Neural cell (in vitro differentiated cells): ENCODE measurements at regions not wholly inside any gene's neighbourhood (a gene's known extent, or its start where the extent isn't known, plus 50 kb on each side); places are given as distances from the start of the nearest gene placed in this dataset.

ENCODE experiments used
- H2AFZ ChIP-seq: fragments of 200-600, 300-800 bp; sonication (generic), shearing (Covaris generic); 2 replicates; pipeline ENCODE4 v1.6.0; 2014; ENCODE audit warnings: low read depth, mild to moderate bottlenecking, antibody characterized with exemption, low read length, moderate library complexity
- H3F3A ChIP-seq: fragments of 200-600 bp; shearing (Covaris generic); 2 replicates; pipeline ENCODE4 v1.6.1; 2016; ENCODE audit warnings: mild to moderate bottlenecking, moderate library complexity, mixed read lengths, antibody characterized with exemption, low read length; ENCODE audit not compliant: insufficient read depth, poor library complexity, severe bottlenecking
- H3K27ac ChIP-seq: fragments of 200-600, 300-800 bp; sonication (generic), shearing (Covaris generic); 2 replicates; pipeline ENCODE4 v1.5.1; 2014; ENCODE audit warnings: mild to moderate bottlenecking, low read length, moderate library complexity
- H3K27me3 ChIP-seq: fragments of 300-800, 200-600 bp; sonication (generic), shearing (Covaris generic); 2 replicates; pipeline ENCODE4 v1.6.0; 2014; ENCODE audit warnings: mild to moderate bottlenecking, low read depth, low read length, moderate library complexity; ENCODE audit not compliant: insufficient read depth
- H3K36me3 ChIP-seq: fragments of 300-800, 200-600 bp; sonication (generic), shearing (Covaris generic); 2 replicates; pipeline ENCODE4 v1.5.1; 2014; ENCODE audit warnings: mild to moderate bottlenecking, antibody characterized with exemption, low read length, moderate library complexity; ENCODE audit not compliant: insufficient read depth
- H3K4me2 ChIP-seq: fragments of 300-800, 200-600 bp; sonication (generic), shearing (Covaris generic); 2 replicates; pipeline ENCODE4 v1.6.0; 2014; ENCODE audit warnings: mild to moderate bottlenecking, low read length
- H3K4me3 ChIP-seq: fragments of 300-800, 200-600 bp; sonication (generic), shearing (Covaris generic); 2 replicates; pipeline ENCODE4 v1.5.1; 2014; ENCODE audit warnings: mild to moderate bottlenecking, low read length, moderate library complexity
- H3K79me2 ChIP-seq: fragments of 200-600 bp; shearing (Covaris generic); replicated peaks from 2 replicates; pipeline ENCODE4 v1.6.0; 2014; ENCODE audit warnings: mild to moderate bottlenecking, low read length, moderate library complexity; ENCODE audit not compliant: insufficient read depth
- H3K9ac ChIP-seq: fragments of 300-800, 200-600 bp; sonication (generic), shearing (Covaris generic); 2 replicates; pipeline ENCODE4 v1.6.1; 2016; ENCODE audit warnings: mild to moderate bottlenecking, low read length, mixed read lengths
- H3K9me2 ChIP-seq: fragments of 200-600 bp; shearing (Covaris generic); 2 replicates; pipeline ENCODE4 v1.6.1; 2016; ENCODE audit warnings: mild to moderate bottlenecking, low read length, mixed read lengths; ENCODE audit not compliant: insufficient read depth
- H3K9me3 ChIP-seq: fragments of 200-600, 300-800 bp; sonication (generic), shearing (Covaris generic); 2 replicates; pipeline ENCODE4 v1.6.1; 2016; ENCODE audit warnings: mild to moderate bottlenecking, mixed run types, low read length, moderate library complexity, mixed read lengths
- H4K20me1 ChIP-seq: fragments of 200-600 bp; shearing (Covaris generic); 2 replicates; pipeline ENCODE4 v1.6.1; 2016; ENCODE audit warnings: mild to moderate bottlenecking, mixed run types; ENCODE audit not compliant: insufficient read depth
- CTCF ChIP-seq: fragments of 450-650 bp; IDR thresholded peaks from 2 replicates; pipeline ENCODE4 v1.5.1; 2014; ENCODE audit warnings: antibody characterized with exemption, mild to moderate bottlenecking, moderate library complexity; ENCODE audit not compliant: poor library complexity, severe bottlenecking
- EP300 ChIP-seq: fragments of 450-650 bp; conservative IDR thresholded peaks from 2 replicates; pipeline ENCODE4 v1.6.1; 2014; ENCODE audit warnings: antibody characterized with exemption, mild to moderate bottlenecking, moderate library complexity; ENCODE audit not compliant: poor library complexity, severe bottlenecking
- EZH2 ChIP-seq: fragments of 200-600, 300-800 bp; shearing (Covaris generic), sonication (generic); IDR thresholded peaks from 2 replicates; pipeline ENCODE4 v1.6.1; 2014; ENCODE audit warnings: antibody characterized with exemption, low read length, borderline replicate concordance, mild to moderate bottlenecking; ENCODE audit not compliant: insufficient read depth, poor library complexity, severe bottlenecking
- MXI1 ChIP-seq: fragments of 450-650 bp; conservative IDR thresholded peaks from 2 replicates; pipeline ENCODE4 v1.6.1; 2014; ENCODE audit warnings: antibody characterized with exemption, mild to moderate bottlenecking; ENCODE audit not compliant: poor library complexity, severe bottlenecking
- POLR2AphosphoS5 ChIP-seq: IDR thresholded peaks from 2 replicates; pipeline ENCODE4 v1.6.1; 2012
- RAD21 ChIP-seq: fragments of 450-650 bp; conservative IDR thresholded peaks from 2 replicates; pipeline ENCODE4 v1.6.1; 2014; ENCODE audit warnings: antibody characterized with exemption, mild to moderate bottlenecking, moderate library complexity
- REST ChIP-seq: IDR thresholded peaks from 2 replicates; pipeline ENCODE4 v1.6.1; 2012; ENCODE audit warnings: borderline replicate concordance
- SMC3 ChIP-seq: fragments of 450-650 bp; conservative IDR thresholded peaks from 2 replicates; pipeline ENCODE4 v1.6.1; 2014; ENCODE audit warnings: antibody characterized with exemption, mild to moderate bottlenecking, moderate library complexity; ENCODE audit not compliant: poor library complexity
- TAF1 ChIP-seq: IDR thresholded peaks from 2 replicates; pipeline ENCODE4 v1.6.1; 2012; ENCODE audit warnings: low read depth

GRCh38 chr15:53072077-53072476 lies 281.9 kb upstream of the ONECUT1 start:
- no peak overlapping the region for H2AFZ ChIP-seq
- H3K79me2 ChIP-seq, result no peaks in the 10 kb centered on the region
- no peak overlapping the region for H3K9ac ChIP-seq
- no peak for TF ChIP-seq EP300
- no peak for TF ChIP-seq POLR2AphosphoS5
- no peak for TF ChIP-seq MXI1
- TF ChIP-seq REST, result peak; percentile 63
- no peak for TF ChIP-seq SMC3
- TF ChIP-seq CTCF, result no peak
- TF ChIP-seq EZH2, result no peak
- no peak for TF ChIP-seq TAF1
- no peak for TF ChIP-seq RAD21
- H3K27me3 ChIP-seq, result no peaks in the 10 kb centered on the region
- H3K27ac ChIP-seq, result no peak overlapping the region
- no peaks in the 10 kb centered on the region for H4K20me1 ChIP-seq
- H3K9me3 ChIP-seq, result no peaks in the 10 kb centered on the region
- no peak overlapping the region for H3K4me3 ChIP-seq
- H3K9me2 ChIP-seq, result no peaks in the 10 kb centered on the region
- no peak overlapping the region for H3K4me2 ChIP-seq
- H3F3A ChIP-seq, result no peaks in the 10 kb centered on the region
- no peaks in the 10 kb centered on the region for H3K36me3 ChIP-seq

GRCh38 chr15:53068636-53069035 lies 278.5 kb upstream of the ONECUT1 start:
- no peaks in the 10 kb centered on the region for H3K9me3 ChIP-seq
- H3K4me2 ChIP-seq, result no peak overlapping the region
- H3F3A ChIP-seq, result no peaks in the 10 kb centered on the region
- no peaks in the 10 kb centered on the region for H3K9me2 ChIP-seq
- H3K36me3 ChIP-seq, result no peaks in the 10 kb centered on the region
- no peak overlapping the region for H2AFZ ChIP-seq
- H4K20me1 ChIP-seq, result no peaks in the 10 kb centered on the region
- TF ChIP-seq TAF1, result no peak
- no peak overlapping the region for H3K27ac ChIP-seq
- H3K4me3 ChIP-seq, result no peak overlapping the region
- no peaks in the 10 kb centered on the region for H3K79me2 ChIP-seq
- peaks cover 3% of the 10 kb centered on the region for H3K27me3 ChIP-seq
- H3K9ac ChIP-seq, result no peak overlapping the region
